Activated CD8-positive, alpha-beta memory T cell treated with anti-CD3 and anti-CD28 coated beads for 36 hours (primary cell): ENCODE measurements at regions not wholly inside any gene's neighbourhood (a gene's known extent, or its start where the extent isn't known, plus 50 kb on each side); places are given as distances from the start of the nearest gene placed in this dataset.
"Not testable (repeated sequence)": the region's sequence is repeated elsewhere in the genome, so short reads cannot be mapped to it uniquely, and the experiment has no call there.

ENCODE experiments used
- CTCF ChIA-PET: fragments of 350-600 bp; sonication (Branson Sonifier 250); formaldehyde crosslinking; loops from one replicate; lab custom pipeline; 2021; ENCODE audit warnings: antibody characterized with exemption; lab: Charles Lee
- POLR2A ChIA-PET: fragments of 350-600 bp; sonication (Branson Sonifier 250); formaldehyde crosslinking; loops from one replicate; lab custom pipeline; 2021; ENCODE audit warnings: antibody characterized with exemption; lab: Charles Lee

DNA sequence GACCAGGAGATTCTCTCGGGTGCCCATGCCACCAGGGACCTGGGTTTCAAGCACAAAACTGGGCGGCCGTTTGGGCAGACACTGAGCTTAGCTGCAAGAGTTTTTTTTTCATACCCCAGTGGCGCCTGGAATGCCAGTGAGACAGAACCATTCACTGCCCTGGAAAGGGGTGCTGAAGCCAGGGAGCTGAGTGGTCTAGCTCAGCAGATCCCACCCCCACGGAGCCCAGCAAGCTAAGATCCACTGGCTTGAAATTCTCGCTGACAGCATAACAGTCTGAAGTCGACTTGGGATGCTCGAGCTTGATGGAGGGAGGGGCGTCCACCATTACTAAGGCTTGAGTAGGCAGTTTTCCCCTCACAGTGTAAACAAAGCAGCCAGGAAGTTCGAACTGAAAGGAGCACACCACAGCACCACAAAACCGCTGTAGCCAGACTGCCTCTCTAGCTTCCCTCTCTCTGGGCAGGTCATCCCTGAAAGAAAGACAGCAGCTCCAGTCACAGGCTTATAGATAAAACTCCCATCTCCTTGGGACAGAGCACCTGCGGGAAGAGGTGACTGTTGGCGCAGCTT is 157.7 kb downstream of the GIPC2 start:
- POLR2A ChIA-PET, CTCF ChIA-PET: not testable (repeated sequence)

DNA sequence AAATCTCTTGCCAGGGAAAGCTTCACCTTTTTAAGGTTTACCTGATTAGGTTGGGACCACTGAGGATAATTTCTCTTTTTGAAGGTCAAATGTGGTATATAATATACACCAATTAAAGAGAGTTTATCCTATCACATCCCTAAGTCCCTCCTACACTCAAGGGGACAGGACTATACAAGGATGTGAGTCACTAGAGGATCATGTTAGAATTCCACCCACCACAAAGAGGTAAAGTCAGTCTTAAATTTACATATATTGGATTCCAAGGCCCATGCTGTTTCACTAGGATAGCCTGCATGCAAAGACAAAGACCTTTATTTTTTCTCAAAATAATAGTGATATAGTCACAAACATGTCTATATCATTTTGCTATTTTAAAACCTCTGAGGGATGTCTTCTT is 164.4 kb downstream of the GIPC2 start:
- CTCF ChIA-PET, result no interaction called here

DNA sequence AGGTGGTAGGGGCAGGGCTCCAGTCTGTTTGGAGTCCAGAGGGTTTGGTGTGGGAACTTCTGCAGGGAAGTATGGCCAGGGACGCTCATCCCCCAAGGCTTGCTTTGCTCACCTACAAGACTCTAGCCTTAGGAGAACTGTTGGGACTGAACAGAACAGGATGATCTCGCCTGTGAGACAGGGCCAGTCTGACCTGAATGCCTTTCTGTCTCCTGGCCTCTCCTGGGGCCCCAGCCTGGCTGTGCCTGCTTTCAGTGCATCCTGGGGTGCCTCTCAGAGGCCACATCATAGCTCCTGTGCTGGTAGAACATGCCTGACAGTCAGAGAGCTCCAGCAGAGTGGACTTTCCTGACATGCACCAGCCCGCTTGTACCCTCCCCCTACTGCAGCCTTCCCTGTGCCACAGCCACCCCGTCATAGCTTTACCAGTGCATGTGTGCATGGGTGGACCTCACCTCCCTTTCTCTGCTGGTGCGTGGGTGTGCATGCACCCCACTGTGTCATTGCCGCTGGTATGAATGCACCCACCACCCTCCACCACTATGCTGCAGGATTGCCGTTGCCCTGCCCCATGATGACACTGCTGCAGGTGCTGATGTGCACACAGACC is 165.8 kb downstream of the GIPC2 start:
- CTCF ChIA-PET, result no interaction called here
- POLR2A ChIA-PET, result no interaction called here

More for the DNA sequence above, 164.4 kb downstream of the GIPC2 start:
- POLR2A ChIA-PET, result no interaction called here

DNA sequence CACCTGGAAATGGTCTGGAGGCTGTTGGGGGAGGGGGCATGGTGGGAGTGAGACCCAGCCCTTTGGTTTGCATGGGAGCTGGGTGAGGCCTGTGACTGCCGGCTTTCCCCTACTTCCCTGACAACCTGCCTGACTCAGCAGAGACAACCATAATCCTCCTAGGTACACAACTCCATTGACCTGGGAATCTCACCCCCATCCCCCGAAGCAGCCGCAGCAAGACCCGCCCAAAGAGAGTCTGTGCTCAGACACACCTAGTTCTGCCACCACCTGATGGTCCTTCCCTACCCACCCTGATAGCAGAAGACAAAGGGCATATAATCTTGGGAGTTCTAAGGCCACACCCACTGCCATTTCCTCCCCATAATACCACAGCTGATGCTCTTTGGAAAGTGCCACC is 168.6 kb downstream of the GIPC2 start:
- POLR2A ChIA-PET, result no interaction called here
- CTCF ChIA-PET, result no interaction called here

DNA sequence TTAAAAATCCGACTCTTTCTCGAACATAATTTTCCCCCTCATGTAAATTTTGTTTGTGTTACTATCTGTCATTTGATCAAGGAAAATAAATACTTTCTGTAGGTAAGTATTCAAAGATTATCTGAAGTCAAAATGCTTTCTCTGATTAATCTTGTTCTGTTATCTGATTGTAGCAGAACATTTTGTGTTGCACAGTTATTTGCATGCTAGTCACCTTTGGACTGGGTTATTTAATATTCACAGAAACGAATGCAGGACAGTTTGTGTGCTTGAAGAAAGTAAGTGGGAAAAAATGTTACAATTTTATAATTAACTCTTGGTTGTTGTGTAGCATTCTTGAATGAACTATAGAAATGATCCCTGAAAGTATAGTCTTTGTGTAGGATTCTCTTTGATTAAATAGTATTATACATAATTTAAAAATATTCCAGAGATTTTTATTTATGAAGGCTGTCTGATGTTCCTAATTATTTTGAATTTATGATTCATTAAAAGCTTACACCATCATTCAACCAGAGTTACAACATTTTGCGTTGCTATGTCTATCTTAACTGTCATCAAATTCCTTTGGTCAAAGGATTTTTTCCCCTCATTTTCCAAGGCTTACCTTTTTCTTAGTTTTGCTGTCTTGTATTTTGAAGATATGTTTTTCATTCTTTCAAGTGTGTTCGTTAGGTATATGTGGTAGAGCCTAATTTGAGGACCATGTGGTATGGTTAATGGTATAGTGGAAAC is 176.6 kb downstream of the GIPC2 start:
- ChIA-PET POLR2A (no interaction called here), CTCF (no interaction called here)

DNA sequence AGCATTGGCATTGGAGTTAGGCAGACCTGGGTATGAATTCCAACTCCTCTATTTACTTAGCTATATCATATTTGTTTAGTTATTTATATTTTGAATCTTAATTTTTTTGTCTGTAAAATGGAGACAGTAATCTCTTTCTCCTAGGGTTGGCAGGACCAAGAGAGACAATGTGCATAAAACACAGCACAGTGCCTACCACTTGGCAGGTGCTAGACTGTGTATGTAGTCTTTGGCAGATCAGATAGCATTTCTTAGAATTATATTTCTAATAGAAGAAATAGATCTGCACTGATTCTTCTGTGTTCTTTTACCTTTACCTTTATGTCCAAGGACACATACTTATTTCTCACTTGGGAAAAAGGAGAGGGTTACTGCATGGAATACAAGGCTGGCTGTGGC is 177.2 kb downstream of the GIPC2 start:
- ChIA-PET CTCF (no interaction called here), POLR2A (no interaction called here)

DNA sequence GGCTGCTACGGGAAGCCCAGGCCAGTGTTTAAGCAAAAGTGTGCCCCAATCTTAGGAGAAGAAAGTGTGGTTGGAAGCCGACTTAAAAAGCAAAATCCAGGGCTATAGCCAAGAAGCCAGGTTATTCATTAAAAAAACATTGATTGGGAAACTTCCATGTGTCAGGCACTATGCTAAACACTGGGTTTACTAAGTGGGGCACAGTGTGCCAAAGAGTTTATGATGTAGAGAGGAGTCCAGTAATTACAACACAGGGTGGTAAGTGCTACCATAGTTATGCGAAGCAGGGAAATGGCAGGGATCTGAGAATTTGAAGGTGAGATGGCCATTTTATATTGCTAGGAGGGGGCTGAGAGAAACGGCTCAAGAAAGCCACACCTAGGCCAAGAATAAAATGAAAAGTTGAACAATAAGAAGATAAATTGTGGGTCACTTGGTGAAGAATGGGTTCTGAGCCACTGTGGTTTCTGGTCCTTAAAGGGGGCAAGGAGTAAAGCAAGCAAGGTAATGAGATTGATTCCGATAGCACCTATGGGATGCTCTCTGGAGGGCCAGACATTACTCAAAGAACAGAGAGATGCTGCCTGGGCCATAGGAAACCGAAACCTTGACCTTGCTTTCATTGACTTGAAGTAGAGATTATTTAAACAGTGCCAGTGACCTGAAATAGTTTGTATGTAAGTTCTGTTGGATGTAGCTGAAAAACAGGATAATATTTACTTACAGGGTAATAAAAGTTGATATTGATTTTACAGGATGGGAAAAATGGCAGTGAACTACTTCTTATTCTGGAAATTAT is 177.8 kb downstream of the GIPC2 start:
- ChIA-PET POLR2A (no interaction called here), CTCF (no interaction called here)

DNA sequence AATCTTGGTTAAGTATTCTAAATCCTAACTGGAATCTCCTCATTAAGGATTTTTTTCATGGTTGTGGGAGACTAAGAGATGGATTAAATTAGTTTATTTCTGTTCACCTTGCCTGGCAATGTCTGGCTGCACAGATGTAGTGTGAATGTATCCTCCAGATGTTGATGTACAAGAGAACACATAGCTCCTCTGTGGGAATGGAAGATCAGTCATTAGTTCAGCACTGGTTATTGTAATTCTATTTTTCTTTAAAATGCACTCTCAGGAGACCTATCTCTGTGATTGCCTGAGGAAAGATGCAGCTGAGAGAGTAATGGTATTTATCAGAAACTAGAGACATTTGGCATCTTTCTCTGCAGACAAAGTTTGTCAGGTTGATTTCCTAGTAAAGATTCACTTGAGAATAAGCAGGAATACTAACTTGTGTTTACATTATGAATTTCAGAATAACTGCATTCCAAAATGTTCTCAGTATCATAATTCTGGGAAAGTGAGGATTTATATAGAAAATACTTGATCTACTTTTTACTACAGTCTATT is 178.6 kb downstream of the GIPC2 start:
- CTCF ChIA-PET, result no interaction called here
- POLR2A ChIA-PET, result no interaction called here

DNA sequence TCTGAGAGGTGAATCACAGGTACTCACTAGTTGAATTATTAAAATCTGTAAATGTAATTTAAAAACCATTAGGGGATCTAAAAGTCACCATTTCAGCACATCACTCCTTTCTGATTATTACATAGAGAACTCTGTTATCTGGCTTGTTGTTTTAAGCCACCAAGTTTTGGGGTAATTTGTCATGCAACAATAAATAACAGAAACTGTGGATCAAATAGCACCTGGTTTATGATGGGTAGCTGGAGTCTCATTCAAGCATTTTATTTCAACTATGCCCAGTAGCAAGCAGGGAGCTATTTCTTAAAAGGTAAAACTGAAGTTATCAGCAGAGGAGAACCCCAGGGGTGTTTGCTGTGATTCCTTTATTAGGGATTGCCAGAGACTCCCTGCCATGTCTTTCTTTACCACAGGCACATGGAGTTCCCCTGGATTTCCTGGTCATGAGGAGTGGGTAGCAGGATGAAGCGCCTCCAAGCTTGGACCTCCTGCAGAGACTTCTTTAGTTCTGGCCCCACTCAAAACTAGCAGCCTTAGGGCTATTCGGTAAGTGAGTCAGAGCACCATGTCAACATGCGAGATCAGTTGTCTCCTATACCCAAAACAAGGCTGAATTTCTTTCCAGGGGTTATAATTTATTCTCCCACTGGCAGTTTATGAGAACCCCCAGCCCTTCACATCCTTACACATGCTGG is 179.2 kb downstream of the GIPC2 start:
- ChIA-PET CTCF (no interaction called here), POLR2A (no interaction called here)

DNA sequence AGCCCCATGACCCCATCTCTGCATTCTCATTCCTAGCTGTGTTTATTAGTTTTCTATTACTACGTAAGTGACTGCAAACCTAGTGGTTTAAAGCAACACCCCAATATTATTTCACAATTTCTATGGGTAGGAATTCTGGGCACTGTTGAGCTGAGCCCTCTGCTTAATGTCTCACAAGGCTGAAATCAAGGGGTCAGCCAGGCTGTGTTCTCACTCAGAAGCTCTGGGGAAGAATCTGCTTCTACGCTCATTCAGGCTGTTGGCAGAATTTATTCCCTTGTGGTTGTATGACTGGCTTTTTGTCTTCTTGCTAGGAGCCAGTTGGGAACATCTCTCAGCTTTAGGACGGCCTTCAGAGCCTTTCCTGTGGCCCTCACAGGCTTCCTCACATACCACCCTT is 181.0 kb downstream of the GIPC2 start:
- ChIA-PET CTCF (no interaction called here), POLR2A (no interaction called here)

DNA sequence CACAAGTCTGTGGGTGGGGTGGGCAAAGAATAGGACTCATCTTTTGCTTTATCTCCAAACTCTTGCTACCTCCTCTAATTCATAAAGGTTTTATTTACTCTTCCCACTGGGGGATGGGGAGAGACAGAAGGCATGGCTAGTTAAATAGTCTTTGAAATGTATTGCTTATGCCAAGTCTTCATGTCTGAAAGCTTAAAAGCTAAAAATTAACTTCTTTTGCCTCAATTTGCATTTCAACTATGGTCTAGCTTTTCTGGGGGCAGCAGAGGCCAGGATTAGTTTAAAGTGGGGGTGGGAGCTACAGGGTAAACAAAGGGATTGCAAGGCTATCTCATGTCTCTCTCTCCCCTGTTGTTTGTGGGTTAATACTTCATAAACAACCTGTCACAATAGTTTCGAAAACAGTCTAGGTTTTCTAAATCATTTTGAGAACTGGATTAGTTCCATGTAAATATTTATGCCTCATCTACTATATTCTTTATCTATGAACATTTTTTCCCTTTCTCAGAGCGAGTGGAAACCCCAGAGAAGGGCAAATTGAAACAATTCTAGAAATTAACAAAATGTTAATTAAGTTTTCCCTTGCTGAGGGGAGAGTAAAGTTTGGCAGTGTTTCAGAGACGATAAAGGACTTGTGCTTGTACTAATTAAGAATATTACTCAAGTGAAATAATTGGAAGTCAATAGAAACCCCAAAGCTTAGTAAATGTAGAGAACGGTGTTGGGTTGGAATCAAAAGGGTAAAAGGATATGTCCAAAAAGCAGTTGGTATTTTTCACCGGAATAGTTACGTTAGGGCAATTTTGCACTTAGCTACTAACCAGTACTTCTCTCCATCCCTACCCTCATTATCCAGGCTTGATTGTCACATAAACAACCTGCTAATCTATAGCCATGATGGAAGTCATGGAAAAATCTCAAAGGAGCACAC is 182.2 kb downstream of the GIPC2 start:
- POLR2A ChIA-PET, result no interaction called here
- CTCF ChIA-PET, result no interaction called here

DNA sequence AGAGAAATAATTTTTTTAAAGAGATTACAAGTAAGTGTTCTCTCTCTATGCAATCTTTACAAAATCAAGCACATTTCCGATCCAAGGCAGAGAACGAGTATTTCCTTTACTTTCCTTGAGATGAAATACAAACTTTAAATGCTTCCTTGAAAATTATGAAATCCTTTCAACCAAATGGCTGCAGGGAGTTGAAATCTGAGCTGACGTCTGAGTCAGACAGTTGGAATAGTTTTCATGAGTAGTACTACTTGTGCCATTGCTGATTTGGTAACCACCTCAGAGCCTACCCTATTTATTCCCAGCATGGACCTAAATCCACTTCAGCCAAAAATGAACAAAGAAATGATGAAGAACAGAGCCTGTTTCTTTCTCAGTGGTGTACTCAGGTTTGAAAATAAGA is 183.6 kb downstream of the GIPC2 start:
- ChIA-PET CTCF (no interaction called here), POLR2A (no interaction called here)

DNA sequence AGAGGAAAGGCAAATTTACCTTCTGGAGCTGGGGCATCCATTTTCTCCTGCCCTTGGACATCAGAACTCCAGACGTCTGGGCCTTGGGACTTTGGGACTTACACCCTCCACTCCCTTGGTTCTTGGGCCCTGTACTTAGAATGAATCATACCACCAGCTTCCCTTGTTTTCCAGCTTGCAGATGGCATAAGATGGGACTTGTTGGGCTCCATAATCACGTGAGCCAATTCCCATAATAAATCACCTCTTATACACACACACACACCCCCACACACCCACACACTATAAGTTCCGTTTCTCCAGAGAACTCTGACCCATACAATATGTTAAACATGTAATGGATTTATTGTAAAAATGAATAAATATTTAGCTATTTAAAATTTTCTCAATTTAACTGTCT is 185.7 kb downstream of the GIPC2 start:
- POLR2A ChIA-PET, result no interaction called here
- CTCF ChIA-PET, result no interaction called here

DNA sequence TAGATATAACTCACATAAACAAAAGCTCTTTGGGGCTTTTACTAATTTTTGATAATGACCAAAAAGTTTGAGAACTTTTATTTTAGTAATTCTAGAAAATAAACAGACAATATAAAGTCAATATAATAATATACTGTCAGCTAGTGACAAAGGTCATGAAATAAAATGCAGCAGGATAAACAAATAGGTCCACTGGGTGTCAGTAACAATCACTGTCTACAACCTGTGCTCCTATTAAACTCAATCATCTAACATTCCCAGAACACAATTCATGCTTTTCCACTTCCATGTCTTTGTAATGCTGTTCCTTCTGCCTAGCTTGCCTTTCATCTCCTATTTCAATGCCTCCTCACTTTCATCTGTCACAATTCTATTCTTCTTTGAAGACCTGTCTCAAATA is 186.1 kb downstream of the GIPC2 start:
- ChIA-PET CTCF (no interaction called here), POLR2A (no interaction called here)

DNA sequence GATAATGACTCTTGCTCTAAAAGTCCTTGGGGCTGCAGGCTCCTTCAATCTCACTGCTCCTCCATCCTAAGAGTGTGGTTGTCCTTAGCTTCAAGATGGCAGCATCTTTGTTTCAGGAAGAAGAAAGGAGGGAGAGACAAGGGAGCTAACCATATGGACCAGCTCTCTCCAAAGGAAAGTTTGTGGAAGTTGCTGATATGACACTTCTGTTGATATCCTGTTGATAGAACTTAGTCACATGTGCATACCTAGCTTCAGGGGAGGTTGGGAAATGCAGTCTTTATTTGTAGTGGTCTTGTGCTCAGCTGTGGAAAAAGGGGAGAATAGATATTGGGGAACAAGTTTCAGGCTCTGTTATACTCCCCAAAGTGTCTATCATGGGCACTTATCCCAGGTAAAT is 186.9 kb downstream of the GIPC2 start:
- CTCF ChIA-PET, result no interaction called here
- POLR2A ChIA-PET, result no interaction called here

DNA sequence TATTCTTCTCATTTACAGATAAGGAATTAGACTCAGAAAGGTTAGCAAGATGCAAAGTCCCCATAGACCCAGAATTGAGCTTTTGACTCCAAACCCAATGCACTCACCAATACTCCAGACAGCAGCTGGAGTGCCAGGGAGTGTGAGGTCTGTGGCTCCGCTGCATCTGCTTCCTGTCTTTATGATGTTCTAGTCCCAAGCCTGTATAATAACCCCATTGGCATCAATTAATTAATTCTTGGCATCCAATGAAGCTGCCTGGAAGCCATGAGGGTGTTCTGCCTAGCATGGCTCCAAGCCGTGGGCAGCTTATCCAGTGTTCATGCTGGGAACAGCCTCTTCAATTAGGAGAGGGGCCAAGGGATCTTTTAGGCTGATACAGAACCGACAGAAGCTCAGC is 188.7 kb downstream of the GIPC2 start:
- ChIA-PET CTCF (no interaction called here), POLR2A (no interaction called here)

DNA sequence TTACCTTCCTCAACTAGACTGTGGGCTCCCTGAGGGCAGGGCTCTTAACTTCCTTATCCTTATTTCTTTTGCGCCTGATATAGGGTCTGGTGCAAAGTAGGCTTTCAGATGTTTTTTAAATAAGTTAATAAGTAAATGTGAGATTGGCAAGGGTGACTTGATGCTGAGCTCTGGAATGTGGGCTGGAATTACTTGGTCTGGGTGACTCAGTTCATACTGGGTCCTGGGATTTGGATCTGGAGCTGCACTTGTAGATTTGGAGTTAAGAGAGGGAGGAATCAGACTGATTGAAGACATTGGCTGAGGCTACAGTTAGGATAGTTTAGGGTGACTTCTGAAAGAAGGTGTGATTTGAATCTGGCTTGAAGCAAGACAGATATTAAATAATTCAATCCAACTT is 190.9 kb downstream of the GIPC2 start:
- CTCF ChIA-PET, result no interaction called here
- POLR2A ChIA-PET, result no interaction called here

DNA sequence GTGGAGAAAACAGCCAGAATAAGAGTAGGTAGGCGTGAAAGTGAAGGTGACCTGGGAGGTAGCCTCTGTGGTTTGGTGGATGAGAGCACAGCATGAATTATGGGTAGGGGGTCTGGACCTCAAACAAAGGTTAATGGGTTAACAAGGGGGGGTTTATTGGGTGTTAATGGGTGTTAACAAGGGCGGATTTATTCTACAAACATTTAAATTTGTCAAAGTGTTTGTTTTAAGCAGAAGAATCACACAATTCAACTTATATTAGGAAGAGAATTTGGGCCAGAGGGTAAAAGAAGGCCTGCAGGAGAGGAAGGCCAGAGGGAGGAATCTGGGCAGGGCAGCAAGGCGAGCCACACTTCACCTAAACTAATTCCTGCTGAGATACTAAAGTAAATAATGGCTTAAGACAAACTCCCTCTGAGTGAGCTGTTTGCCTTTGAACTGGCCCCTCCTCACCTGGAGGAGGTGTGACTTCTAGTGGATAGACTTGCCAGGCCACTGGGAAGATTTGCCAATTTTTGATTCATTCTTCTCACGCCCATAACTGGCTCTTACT is 191.7 kb downstream of the GIPC2 start:
- ChIA-PET CTCF (no interaction called here), POLR2A (no interaction called here)
